SK-N-SH (cell line): ENCODE measurements at regions not wholly inside any gene's neighbourhood (a gene's known extent, or its start where the extent isn't known, plus 50 kb on each side); places are given as distances from the start of the nearest gene placed in this dataset.
"Not testable (repeated sequence)": the region's sequence is repeated elsewhere in the genome, so short reads cannot be mapped to it uniquely, and the experiment has no call there.

Experiments used
- CTCF ChIA-PET: fragments of 300-600, 350-600 bp; formaldehyde crosslinking; extraction: SDS; loops from one replicate; lab custom pipeline; 2021; lab: Yijun Ruan, JAX
- POLR2A ChIA-PET: fragments of 350-600 bp; sonication (Branson Sonifier 250); formaldehyde crosslinking; extraction: SDS; loops from one replicate; lab custom pipeline; 2020; ENCODE audit warnings: antibody characterized with exemption, inconsistent platforms; lab: Yijun Ruan, JAX
- DNase-seq: peaks from one replicate; pipeline ENCODE4 v3.0.0; 2012
- H2AFZ ChIP-seq: fragments of 200-600 bp; sonication (generic); 2 replicates; pipeline ENCODE4 v1.8.1; 2016; ENCODE audit warnings: antibody characterized with exemption, mild to moderate bottlenecking, low read depth
- H3F3A ChIP-seq: fragments of 200-600 bp; sonication (generic); replicated peaks from 2 replicates; pipeline ENCODE3; 2016; ENCODE audit warnings: antibody characterized with exemption, mild to moderate bottlenecking; ENCODE audit not compliant: insufficient read depth
- H3K27ac ChIP-seq, 2 experiments: fragments of 200-500 bp in 1 of 2; fragments of 200-600 bp in 1 of 2; sonication (Bioruptor generic) in 1 of 2; sonication (generic), shearing (Covaris generic) in 1 of 2; 2 replicates each; pipeline versions ENCODE4 v1.5.1 to v1.6.1; 2014 to 2016; ENCODE audit warnings: low read depth in 2 of 2, inconsistent platforms in 1 of 2, low read length in 1 of 2, mild to moderate bottlenecking in 1 of 2, mixed read lengths in 1 of 2
- H3K27me3 ChIP-seq: fragments of 200-600 bp; sonication (generic), shearing (Covaris generic); 2 replicates; pipeline ENCODE4 v1.6.1; 2016; ENCODE audit warnings: mixed run types; ENCODE audit not compliant: insufficient read depth
- H3K36me3 ChIP-seq, 2 experiments: fragments of 200-500 bp in 1 of 2; fragments of 200-600 bp in 1 of 2; sonication (Bioruptor generic) in 1 of 2; sonication (generic) in 1 of 2; replicated peaks in 1 of 2; 2 replicates each; pipeline versions ENCODE3 to v1.5.1; 2014 to 2016; ENCODE audit warnings: low read length in 1 of 2, mild to moderate bottlenecking in 1 of 2; ENCODE audit not compliant: insufficient read depth in 2 of 2, control insufficient read depth in 1 of 2
- H3K4me1 ChIP-seq, 2 experiments: fragments of 200-500 bp in 1 of 2; fragments of 200-600 bp in 1 of 2; sonication (Bioruptor generic) in 1 of 2; sonication (generic), shearing (Covaris generic) in 1 of 2; 2 replicates each; pipeline versions ENCODE4 v1.5.1 to v1.6.1; 2014 to 2016; ENCODE audit warnings: low read depth in 1 of 2, low read length in 1 of 2, mixed run types in 1 of 2; ENCODE audit not compliant: insufficient read depth in 2 of 2, control insufficient read depth in 1 of 2
- H3K4me2 ChIP-seq: fragments of 200-600 bp; sonication (generic), shearing (Covaris generic); 2 replicates; pipeline ENCODE4 v1.6.1; 2017; ENCODE audit warnings: mixed run types
- H3K4me3 ChIP-seq, 2 experiments: fragments of 200-500 bp in 1 of 2; fragments of 200-600 bp in 1 of 2; sonication (Bioruptor generic) in 1 of 2; sonication (generic), shearing (Covaris generic) in 1 of 2; 2 replicates each; pipeline versions ENCODE4 v1.5.1 to v1.8.1; 2014 to 2016; ENCODE audit warnings: low read depth in 2 of 2, inconsistent platforms in 1 of 2, low read length in 1 of 2, mild to moderate bottlenecking in 1 of 2, mixed read lengths in 1 of 2, moderate library complexity in 1 of 2
- H3K79me2 ChIP-seq: fragments of 200-600 bp; sonication (generic); 2 replicates; pipeline ENCODE4 v1.8.1; 2017; ENCODE audit warnings: mild to moderate bottlenecking; ENCODE audit not compliant: insufficient read depth
- H3K9ac ChIP-seq: fragments of 200-600 bp; sonication (generic); 2 replicates; pipeline ENCODE4 v1.6.1; 2017; ENCODE audit warnings: mixed run types
- H3K9me2 ChIP-seq: fragments of 200-600 bp; sonication (generic); 2 replicates; pipeline ENCODE4 v1.6.1; 2017; ENCODE audit warnings: mixed run types
- H3K9me3 ChIP-seq: fragments of 200-600 bp; sonication (generic); 2 replicates; pipeline ENCODE4 v1.6.1; 2017; ENCODE audit warnings: mixed run types, mild to moderate bottlenecking, moderate library complexity
- H4K20me1 ChIP-seq: fragments of 200-600 bp; sonication (generic); 2 replicates; pipeline ENCODE4 v1.6.1; 2017; ENCODE audit warnings: mild to moderate bottlenecking, mixed run types; ENCODE audit not compliant: insufficient read depth
- EZH2phosphoT487 ChIP-seq: fragments of 200-600 bp; sonication (generic); IDR thresholded peaks from 2 replicates; pipeline ENCODE4 v1.6.1; 2017; ENCODE audit warnings: low read depth, mixed run types, mild to moderate bottlenecking, antibody characterized with exemption, moderate library complexity, borderline replicate concordance
- FOSL2 ChIP-seq: IDR thresholded peaks from 2 replicates; pipeline ENCODE4 v1.4.0; 2012; ENCODE audit warnings: low read depth, mild to moderate bottlenecking, moderate library complexity, borderline replicate concordance
- FOXM1 ChIP-seq: IDR thresholded peaks from 2 replicates; pipeline ENCODE4 v1.4.0; 2012; ENCODE audit warnings: low read depth, mild to moderate bottlenecking
- GABPA ChIP-seq: IDR thresholded peaks from 2 replicates; pipeline ENCODE4 v1.4.0; 2012; ENCODE audit warnings: low read depth, mild to moderate bottlenecking
- GATA2 ChIP-seq: sonication (generic); formaldehyde crosslinking; IDR thresholded peaks from 2 replicates; pipeline ENCODE4 v1.5.0; 2020; ENCODE audit warnings: mild to moderate bottlenecking, missing genetic modification reagents
- MXI1 ChIP-seq: IDR thresholded peaks from 2 replicates; pipeline ENCODE4 v1.6.1; 2012; ENCODE audit warnings: mild to moderate bottlenecking, low read depth, low read length, improper control_type of control experiment
- NRF1 ChIP-seq: IDR thresholded peaks from 2 replicates; pipeline ENCODE4 v1.6.1; 2012; ENCODE audit warnings: low read depth, mild to moderate bottlenecking, low read length
- SIN3A ChIP-seq: IDR thresholded peaks from 2 replicates; pipeline ENCODE4 v1.6.1; 2012; ENCODE audit warnings: low read depth, mild to moderate bottlenecking, low read length, moderate library complexity, borderline replicate concordance
- TCF12 ChIP-seq: IDR thresholded peaks from 2 replicates; pipeline ENCODE4 v1.4.0; 2012
- USF1 ChIP-seq: IDR thresholded peaks from 2 replicates; pipeline ENCODE4 v1.4.0; 2012; ENCODE audit warnings: low read depth, borderline replicate concordance
- WGBS: methylation state at CpG from one replicate; pipeline ENCODE4 v1.1.6; 2017; ENCODE audit warnings: low lambda C conversion rate; 5-methylcytosine and 5-hydroxymethylcytosine counted together
- TF ChIP-seq, protein P1 (sequence below): IDR thresholded peaks from 2 replicates; pipeline ENCODE4 v1.6.1; 2012; ENCODE audit warnings: mild to moderate bottlenecking, low read depth, low read length, moderate library complexity

GRCh38 chrX:729583-730409 is 99.2 kb downstream of the SHOX start:
- Histone ChIP-seq H3K27ac (no peak overlapping the region), H3K4me3 (no peak overlapping the region), H3K9ac (no peak overlapping the region), H3F3A (no peaks in the 10 kb centered on the region), H3K9me2 (no peaks in the 10 kb centered on the region), H3K27me3 (no peaks in the 10 kb centered on the region; the same call in 1 of the 2 replicates), H3K4me2 (no peak overlapping the region), H3K36me3 (no peaks in the 10 kb centered on the region), H3K4me1 (no peaks in the 10 kb centered on the region), H2AFZ (no peak overlapping the region), H4K20me1 (no peaks in the 10 kb centered on the region), H3K9me3 (no peaks in the 10 kb centered on the region), H3K79me2 (no peaks in the 10 kb centered on the region)
- TF ChIP-seq TCF12, result no peak
- no peak for TF ChIP-seq GABPA
- TF ChIP-seq MXI1, result no peak
- no peak for TF ChIP-seq USF1
- no peak for TF ChIP-seq SIN3A
- no peak for TF ChIP-seq EZH2phosphoT487
- no peak for TF ChIP-seq NRF1
- TF ChIP-seq FOSL2, result no peak
- no peak for TF ChIP-seq GATA2 (CRISPR knock-in tag)
- no peak for TF ChIP-seq FOXM1
- TF ChIP-seq, protein P1, sequence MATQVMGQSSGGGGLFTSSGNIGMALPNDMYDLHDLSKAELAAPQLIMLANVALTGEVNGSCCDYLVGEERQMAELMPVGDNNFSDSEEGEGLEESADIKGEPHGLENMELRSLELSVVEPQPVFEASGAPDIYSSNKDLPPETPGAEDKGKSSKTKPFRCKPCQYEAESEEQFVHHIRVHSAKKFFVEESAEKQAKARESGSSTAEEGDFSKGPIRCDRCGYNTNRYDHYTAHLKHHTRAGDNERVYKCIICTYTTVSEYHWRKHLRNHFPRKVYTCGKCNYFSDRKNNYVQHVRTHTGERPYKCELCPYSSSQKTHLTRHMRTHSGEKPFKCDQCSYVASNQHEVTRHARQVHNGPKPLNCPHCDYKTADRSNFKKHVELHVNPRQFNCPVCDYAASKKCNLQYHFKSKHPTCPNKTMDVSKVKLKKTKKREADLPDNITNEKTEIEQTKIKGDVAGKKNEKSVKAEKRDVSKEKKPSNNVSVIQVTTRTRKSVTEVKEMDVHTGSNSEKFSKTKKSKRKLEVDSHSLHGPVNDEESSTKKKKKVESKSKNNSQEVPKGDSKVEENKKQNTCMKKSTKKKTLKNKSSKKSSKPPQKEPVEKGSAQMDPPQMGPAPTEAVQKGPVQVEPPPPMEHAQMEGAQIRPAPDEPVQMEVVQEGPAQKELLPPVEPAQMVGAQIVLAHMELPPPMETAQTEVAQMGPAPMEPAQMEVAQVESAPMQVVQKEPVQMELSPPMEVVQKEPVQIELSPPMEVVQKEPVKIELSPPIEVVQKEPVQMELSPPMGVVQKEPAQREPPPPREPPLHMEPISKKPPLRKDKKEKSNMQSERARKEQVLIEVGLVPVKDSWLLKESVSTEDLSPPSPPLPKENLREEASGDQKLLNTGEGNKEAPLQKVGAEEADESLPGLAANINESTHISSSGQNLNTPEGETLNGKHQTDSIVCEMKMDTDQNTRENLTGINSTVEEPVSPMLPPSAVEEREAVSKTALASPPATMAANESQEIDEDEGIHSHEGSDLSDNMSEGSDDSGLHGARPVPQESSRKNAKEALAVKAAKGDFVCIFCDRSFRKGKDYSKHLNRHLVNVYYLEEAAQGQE, result no peak
- ChIA-PET POLR2A (no interaction called here), CTCF (no interaction called here)
- WGBS, result 21% methylated on average over 13 of the region's 21 CpGs
- no peak for DNase-seq

DNA sequence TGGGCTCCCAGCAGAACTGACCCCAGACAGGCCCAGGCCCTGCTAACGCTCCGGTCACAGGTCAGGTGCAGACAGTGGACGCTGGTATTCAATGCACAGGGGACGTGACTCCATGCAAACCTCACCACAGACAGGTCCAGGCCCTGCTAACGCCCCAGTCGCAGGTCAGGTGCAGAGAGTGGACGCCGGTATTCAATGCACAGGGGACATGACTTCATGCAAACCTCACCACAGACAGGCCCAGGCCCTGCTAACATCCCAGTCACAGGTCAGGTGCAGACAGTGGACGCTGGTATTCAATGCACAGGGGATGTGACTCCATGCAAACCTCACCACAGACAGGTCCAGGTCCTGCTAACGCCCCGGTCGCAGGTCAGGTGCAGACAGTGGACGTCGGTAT is 98.5 kb downstream of the SHOX start:
- H3K79me2 ChIP-seq, H3K36me3 ChIP-seq, H3K4me2 ChIP-seq, H3K9me3 ChIP-seq, H3K27ac ChIP-seq, H4K20me1 ChIP-seq, H3F3A ChIP-seq, H3K27me3 ChIP-seq, POLR2A ChIA-PET, CTCF ChIA-PET, H3K4me1 ChIP-seq, DNase-seq, H3K9me2 ChIP-seq, H3K9ac ChIP-seq, H2AFZ ChIP-seq, H3K4me3 ChIP-seq: not testable (repeated sequence)
- 26% methylated on average over 9 of the region's 14 CpGs for WGBS

DNA sequence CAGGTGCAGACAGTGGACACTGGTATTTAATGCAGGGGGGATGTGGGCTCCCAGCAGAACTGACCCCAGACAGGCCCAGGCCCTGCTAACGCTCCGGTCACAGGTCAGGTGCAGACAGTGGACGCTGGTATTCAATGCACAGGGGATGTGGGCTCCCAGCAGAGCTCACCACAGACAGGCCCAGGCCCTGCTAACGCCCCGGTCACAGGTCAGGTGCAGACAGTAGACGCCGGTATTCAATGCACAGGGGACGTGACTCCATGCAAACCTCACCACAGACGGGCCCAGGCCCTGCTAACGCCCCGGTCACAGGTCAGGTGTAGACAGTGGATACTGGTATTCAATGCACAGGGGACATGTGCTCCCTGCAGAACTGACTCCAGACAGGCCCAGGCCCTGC is 98.0 kb downstream of the SHOX start:
- H3K4me2 ChIP-seq, H4K20me1 ChIP-seq, POLR2A ChIA-PET, H3F3A ChIP-seq, DNase-seq, H3K4me1 ChIP-seq, H3K9ac ChIP-seq, H3K4me3 ChIP-seq, H3K27me3 ChIP-seq, CTCF ChIA-PET, H3K79me2 ChIP-seq, H3K9me2 ChIP-seq, H3K36me3 ChIP-seq, H3K27ac ChIP-seq, H3K9me3 ChIP-seq, H2AFZ ChIP-seq: not testable (repeated sequence)
- WGBS, result 37% methylated on average over 5 of the region's 11 CpGs
